ENCODE measurements at regions not wholly inside any gene's neighbourhood (a gene's known extent, or its start where the extent isn't known, plus 50 kb on each side); places are given as distances from the start of the nearest gene placed in this dataset.
"Not testable (repeated sequence)": the region's sequence is repeated elsewhere in the genome, so short reads cannot be mapped to it uniquely, and the experiment has no call there.

GRCh38 chr11:71150859-71151258 is 101.5 kb downstream of the SHANK2 start:
- DNase-seq: no peak

GRCh38 chr11:71148716-71149115 is 103.7 kb downstream of the SHANK2 start:
- DNase-seq: no peak

- no peak for DNase-seq
These were observed 105.0 kb downstream of the SHANK2 start for GRCh38 chr11:71147331-71147730.

GRCh38 chr11:71146846-71147245 is 105.5 kb downstream of the SHANK2 start:
- no peak for DNase-seq

- DNase-seq: no peak
These were observed 106.2 kb downstream of the SHANK2 start for GRCh38 chr11:71145988-71146824.

GRCh38 chr11:71145368-71145767 is 107.0 kb downstream of the SHANK2 start:
- no peak for DNase-seq

GRCh38 chr11:71144736-71145135 is 107.6 kb downstream of the SHANK2 start:
- DNase-seq: no peak

- no peak for DNase-seq
These were observed 108.4 kb downstream of the SHANK2 start for GRCh38 chr11:71144010-71144409.

GRCh38 chr11:71140206-71140919 is 112.0 kb downstream of the SHANK2 start:
- DNase-seq: no peak

GRCh38 chr11:71139516-71140205 is 112.7 kb downstream of the SHANK2 start:
- DNase-seq: no peak

- DNase-seq: no peak
These were observed 113.5 kb downstream of the SHANK2 start for GRCh38 chr11:71138737-71139425.

GRCh38 chr11:71137376-71137775 is 115.0 kb downstream of the SHANK2 start:
- DNase-seq: no peak

GRCh38 chr11:71136095-71136845 is 116.1 kb downstream of the SHANK2 start:
- DNase-seq: no peak

- DNase-seq: no peak
These were observed 117.3 kb downstream of the SHANK2 start for GRCh38 chr11:71135112-71135511.

GRCh38 chr11:71133946-71134345 is 118.4 kb downstream of the SHANK2 start:
- no peak for DNase-seq

- no peak for DNase-seq
These were observed 120.5 kb downstream of the SHANK2 start for GRCh38 chr11:71131861-71132260.

GRCh38 chr11:71130106-71130505 is 122.3 kb downstream of the SHANK2 start:
- no peak for DNase-seq

- DNase-seq: no peak
These were observed 122.8 kb downstream of the SHANK2 start for GRCh38 chr11:71129624-71130023.

GRCh38 chr11:71127806-71128205 is 124.6 kb downstream of the SHANK2 start:
- no peak for DNase-seq

- not testable (repeated sequence) for DNase-seq
These were observed 126.0 kb downstream of the SHANK2 start for GRCh38 chr11:71126401-71126800.

- DNase-seq: no peak
These were observed 127.2 kb downstream of the SHANK2 start for GRCh38 chr11:71125150-71125549.

- DNase-seq: no peak
These were observed 128.2 kb downstream of the SHANK2 start for GRCh38 chr11:71124127-71124526.

Data from NCI-H1930 (cell line).